OCI-LY1 (cell line): ENCODE measurements at regions not wholly inside any gene's neighbourhood (a gene's known extent, or its start where the extent isn't known, plus 50 kb on each side); places are given as distances from the start of the nearest gene placed in this dataset.
A peak's percentile ranks its signal among the peaks of the same experiment; 100 is the strongest.

Experiments
- H2AFZ ChIP-seq: fragments of 200-600 bp; sonication (generic), shearing (Covaris generic); 2 replicates; pipeline ENCODE4 v1.6.0; 2014; ENCODE audit warnings: antibody characterized with exemption, mild to moderate bottlenecking, low read length
- H3F3A ChIP-seq: fragments of 200-600 bp; sonication (generic), shearing (Covaris generic); 2 replicates; pipeline ENCODE4 v1.6.0; 2014; ENCODE audit warnings: mild to moderate bottlenecking, antibody characterized with exemption, low read length, moderate library complexity; ENCODE audit not compliant: insufficient read depth
- H3K27ac ChIP-seq: fragments of 200-600 bp; sonication (generic); 2 replicates; pipeline ENCODE4 v1.5.1; 2014; ENCODE audit warnings: low read length, mixed run types, mild to moderate bottlenecking, low read depth; ENCODE audit not compliant: poor library complexity, severe bottlenecking
- H3K27me3 ChIP-seq: fragments of 200-600 bp; sonication (generic); 2 replicates; pipeline ENCODE4 v1.6.0; 2014; ENCODE audit warnings: antibody characterized with exemption, mild to moderate bottlenecking, low read length, moderate library complexity; ENCODE audit not compliant: insufficient read depth
- H3K36me3 ChIP-seq: fragments of 200-600 bp; sonication (generic); 2 replicates; pipeline ENCODE4 v1.6.1; 2014; ENCODE audit warnings: mild to moderate bottlenecking, antibody characterized with exemption, low read length, moderate library complexity, mixed read lengths; ENCODE audit not compliant: insufficient read depth
- H3K4me1 ChIP-seq: fragments of 200-600 bp; sonication (generic); 2 replicates; pipeline ENCODE4 v1.5.1; 2014; ENCODE audit warnings: mild to moderate bottlenecking, low read length, moderate library complexity; ENCODE audit not compliant: insufficient read depth, severe bottlenecking
- H3K4me2 ChIP-seq: fragments of 200-600 bp; sonication (generic), shearing (Covaris generic); 2 replicates; pipeline ENCODE4 v1.6.1; 2014; ENCODE audit warnings: low read length
- H3K4me3 ChIP-seq: fragments of 200-600 bp; sonication (generic); 2 replicates; pipeline ENCODE4 v1.5.1; 2014; ENCODE audit warnings: low read length, low read depth, mild to moderate bottlenecking, mixed read lengths; ENCODE audit not compliant: poor library complexity, severe bottlenecking
- H3K79me2 ChIP-seq: fragments of 200-600 bp; shearing (Covaris generic); 2 replicates; pipeline ENCODE4 v1.6.1; 2016; ENCODE audit warnings: mixed run types, low read length, mixed read lengths; ENCODE audit not compliant: insufficient read depth
- H3K9ac ChIP-seq: fragments of 200-600 bp; sonication (generic), shearing (Covaris generic); 2 replicates; pipeline ENCODE4 v1.6.1; 2014; ENCODE audit warnings: mild to moderate bottlenecking, low read length, mixed read lengths
- H3K9me2 ChIP-seq: fragments of 200-600 bp; sonication (generic), shearing (Covaris generic); 2 replicates; pipeline ENCODE4 v1.6.1; 2014; ENCODE audit warnings: low read depth, mild to moderate bottlenecking, low read length, mixed read lengths
- H3K9me3 ChIP-seq: fragments of 200-600 bp; shearing (Covaris generic); 2 replicates; pipeline ENCODE4 v1.6.1; 2014; ENCODE audit warnings: low read length, mixed read lengths
- H4K20me1 ChIP-seq: fragments of 200-600 bp; sonication (generic), shearing (Covaris generic); 2 replicates; pipeline ENCODE4 v1.6.0; 2016; ENCODE audit warnings: mild to moderate bottlenecking, low read length; ENCODE audit not compliant: insufficient read depth
- EZH2 ChIP-seq: fragments of 200-600 bp; sonication (generic), shearing (Covaris generic); IDR thresholded peaks from 2 replicates; pipeline ENCODE4 v1.8.0; 2017; ENCODE audit warnings: borderline replicate concordance, mixed run types, mild to moderate bottlenecking, antibody characterized with exemption, low read length, moderate library complexity, mixed read lengths
- TF ChIP-seq, protein P1 (sequence below): fragments of 200-600 bp; sonication (generic), shearing (Covaris generic); IDR thresholded peaks from 2 replicates; pipeline ENCODE4 v1.5.1; 2017; ENCODE audit warnings: mild to moderate bottlenecking, antibody characterized with exemption, low read length, moderate library complexity, mixed read lengths

DNA sequence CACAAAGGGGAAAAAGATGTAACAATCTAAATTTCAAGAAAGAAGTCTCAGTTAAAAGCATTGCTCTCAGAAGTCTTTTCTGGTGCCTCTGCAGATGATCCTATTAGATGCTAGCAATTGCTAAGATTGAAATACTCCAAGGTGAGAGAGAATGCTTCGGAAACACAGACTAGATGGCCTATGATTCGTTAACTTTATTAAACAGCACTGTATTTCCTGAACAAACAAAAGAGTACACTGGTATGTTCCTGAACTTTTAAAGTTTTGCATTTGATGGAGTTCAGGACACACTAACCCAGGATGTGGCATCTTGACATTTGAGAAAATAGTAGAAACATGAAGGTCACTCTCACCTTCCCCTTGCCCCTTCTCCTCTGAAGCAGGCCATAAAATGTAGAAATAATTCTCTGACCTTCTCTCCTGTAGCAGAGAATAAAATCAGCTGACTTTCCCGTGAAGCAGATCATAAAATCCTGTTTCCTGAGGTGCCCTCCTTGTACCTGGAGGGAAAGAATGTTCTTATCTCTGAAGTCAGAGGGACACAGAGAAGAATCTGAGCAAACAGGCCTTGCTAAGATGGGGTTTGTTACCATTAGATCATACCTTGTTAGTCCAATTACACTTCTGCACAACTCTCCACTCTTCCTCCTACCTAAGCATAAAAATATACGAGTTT is 142.9 kb upstream of the USP25 start:
- Histone ChIP-seq H3K9me2 (no peaks in the 10 kb centered on the region), H3K27me3 (no peaks in the 10 kb centered on the region), H3K9me3 (no peaks in the 10 kb centered on the region), H3K36me3 (no peaks in the 10 kb centered on the region), H3K4me2 (no peak overlapping the region), H3K4me3 (no peak overlapping the region), H3K9ac (no peak overlapping the region), H4K20me1 (no peaks in the 10 kb centered on the region), H3F3A (no peaks in the 10 kb centered on the region), H2AFZ (no peak overlapping the region), H3K4me1 (no peaks in the 10 kb centered on the region), H3K79me2 (no peaks in the 10 kb centered on the region), H3K27ac (no peak overlapping the region)
- TF ChIP-seq, protein P1, sequence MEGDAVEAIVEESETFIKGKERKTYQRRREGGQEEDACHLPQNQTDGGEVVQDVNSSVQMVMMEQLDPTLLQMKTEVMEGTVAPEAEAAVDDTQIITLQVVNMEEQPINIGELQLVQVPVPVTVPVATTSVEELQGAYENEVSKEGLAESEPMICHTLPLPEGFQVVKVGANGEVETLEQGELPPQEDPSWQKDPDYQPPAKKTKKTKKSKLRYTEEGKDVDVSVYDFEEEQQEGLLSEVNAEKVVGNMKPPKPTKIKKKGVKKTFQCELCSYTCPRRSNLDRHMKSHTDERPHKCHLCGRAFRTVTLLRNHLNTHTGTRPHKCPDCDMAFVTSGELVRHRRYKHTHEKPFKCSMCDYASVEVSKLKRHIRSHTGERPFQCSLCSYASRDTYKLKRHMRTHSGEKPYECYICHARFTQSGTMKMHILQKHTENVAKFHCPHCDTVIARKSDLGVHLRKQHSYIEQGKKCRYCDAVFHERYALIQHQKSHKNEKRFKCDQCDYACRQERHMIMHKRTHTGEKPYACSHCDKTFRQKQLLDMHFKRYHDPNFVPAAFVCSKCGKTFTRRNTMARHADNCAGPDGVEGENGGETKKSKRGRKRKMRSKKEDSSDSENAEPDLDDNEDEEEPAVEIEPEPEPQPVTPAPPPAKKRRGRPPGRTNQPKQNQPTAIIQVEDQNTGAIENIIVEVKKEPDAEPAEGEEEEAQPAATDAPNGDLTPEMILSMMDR = no peak
- TF ChIP-seq EZH2 = no peak

DNA sequence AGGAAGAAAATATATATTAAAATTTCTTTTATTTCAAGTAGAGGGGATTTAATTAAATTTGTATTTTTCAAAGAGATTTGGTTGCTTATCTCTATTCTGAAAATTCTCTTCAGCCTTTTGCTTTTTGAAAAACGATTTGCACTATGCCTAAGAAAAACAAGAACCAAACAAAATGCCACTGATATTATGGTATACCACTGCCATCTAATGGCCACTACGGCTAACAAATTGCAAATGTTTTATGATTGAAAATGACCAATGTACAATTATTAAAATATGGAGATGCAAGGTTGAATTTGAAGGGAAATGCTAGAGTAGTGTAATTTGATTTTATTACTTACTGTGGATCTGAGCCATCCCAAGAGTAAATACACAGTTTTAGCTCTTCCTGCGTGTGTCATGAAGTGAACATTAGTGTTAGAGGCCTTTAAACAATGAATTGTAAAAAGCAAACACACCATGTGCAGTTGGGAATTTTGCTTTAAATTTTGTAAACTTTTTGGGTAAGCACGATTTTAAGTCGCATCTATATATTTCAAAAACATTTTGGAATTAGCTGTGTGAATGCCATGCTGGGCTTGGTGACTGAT is 137.4 kb upstream of the USP25 start:
- no peak overlapping the region for H3K27ac ChIP-seq
- H3K79me2 ChIP-seq = no peaks in the 10 kb centered on the region
- no peaks in the 10 kb centered on the region for H3K4me1 ChIP-seq
- no peak overlapping the region for H3K4me3 ChIP-seq
- H3F3A ChIP-seq = no peaks in the 10 kb centered on the region
- H3K9me2 ChIP-seq = no peaks in the 10 kb centered on the region
- TF ChIP-seq, protein P1 = peak; percentile 68
- TF ChIP-seq EZH2 = no peak
- no peak overlapping the region for H3K9ac ChIP-seq
- no peak overlapping the region for H3K4me2 ChIP-seq
- no peaks in the 10 kb centered on the region for H4K20me1 ChIP-seq
- H3K36me3 ChIP-seq = no peaks in the 10 kb centered on the region
- no peaks in the 10 kb centered on the region for H3K9me3 ChIP-seq
- no peaks in the 10 kb centered on the region for H3K27me3 ChIP-seq
- no peak overlapping the region for H2AFZ ChIP-seq

DNA sequence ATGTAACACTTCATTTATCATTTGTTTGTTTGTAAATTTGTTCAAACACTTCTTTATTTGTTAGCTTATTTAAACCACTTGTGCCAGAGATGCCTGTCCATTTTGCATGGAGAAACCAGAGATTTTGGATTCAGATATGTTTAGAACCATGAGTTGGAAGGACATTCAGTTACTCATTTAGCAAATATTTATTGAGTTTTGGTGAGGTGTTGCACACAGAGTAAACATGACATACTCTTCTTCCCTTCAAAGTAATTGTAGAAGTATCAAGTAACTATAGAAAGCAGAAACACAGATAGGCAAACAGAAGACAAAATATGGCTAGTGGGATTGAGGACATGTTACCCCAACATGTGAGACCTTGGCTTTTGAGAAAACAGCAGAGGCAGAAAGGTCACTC is 136.8 kb upstream of the USP25 start:
- no peak overlapping the region for H3K4me3 ChIP-seq
- no peaks in the 10 kb centered on the region for H3K9me3 ChIP-seq
- no peak overlapping the region for H3K27ac ChIP-seq
- no peak overlapping the region for H3K9ac ChIP-seq
- H2AFZ ChIP-seq = no peak overlapping the region
- no peaks in the 10 kb centered on the region for H3K27me3 ChIP-seq
- no peaks in the 10 kb centered on the region for H3K36me3 ChIP-seq
- no peaks in the 10 kb centered on the region for H4K20me1 ChIP-seq
- no peaks in the 10 kb centered on the region for H3K9me2 ChIP-seq
- H3K4me1 ChIP-seq = no peaks in the 10 kb centered on the region
- H3K79me2 ChIP-seq = no peaks in the 10 kb centered on the region
- TF ChIP-seq EZH2 = no peak
- TF ChIP-seq, protein P1 = no peak
- H3F3A ChIP-seq = no peaks in the 10 kb centered on the region
- no peak overlapping the region for H3K4me2 ChIP-seq
